NCI-H2227 treated with DMSO at 0.1 percent for 48 hours (cell line): ENCODE measurements at regions not wholly inside any gene's neighbourhood (a gene's known extent, or its start where the extent isn't known, plus 50 kb on each side); places are given as distances from the start of the nearest gene placed in this dataset.

Source experiments
- DNase-seq: peaks from one replicate; lab custom pipeline; 2025; lab: John Stamatoyannopoulos, UW

GRCh38 chr17:13989138-13989537 is 80.2 kb upstream of the COX10 start:
- DNase-seq: no peak

- no peak for DNase-seq
Measured at GRCh38 chr17:13993106-13993505, 76.2 kb upstream of the COX10 start.

GRCh38 chr17:13994050-13994449 is 75.3 kb upstream of the COX10 start:
- no peak for DNase-seq

- peak; percentile 47 for DNase-seq
Measured at GRCh38 chr17:13995856-13996271, 73.4 kb upstream of the COX10 start.

- DNase-seq: no peak
Measured at GRCh38 chr17:13996276-13996675, 73.0 kb upstream of the COX10 start.

- no peak for DNase-seq
Measured at GRCh38 chr17:13996748-13997147, 72.6 kb upstream of the COX10 start.

- no peak for DNase-seq
Measured at GRCh38 chr17:14004927-14005620, 64.2 kb upstream of the COX10 start.

- DNase-seq: no peak
Measured at GRCh38 chr17:14006249-14006942, 62.9 kb upstream of the COX10 start.

- DNase-seq: no peak
Measured at GRCh38 chr17:14007951-14008350, 61.4 kb upstream of the COX10 start.

- no peak for DNase-seq
Measured at GRCh38 chr17:14011036-14011692, 58.1 kb upstream of the COX10 start.

- DNase-seq: no peak
Measured at GRCh38 chr17:14011740-14012405, 57.4 kb upstream of the COX10 start.

- no peak for DNase-seq
Measured at GRCh38 chr17:14014657-14015056, 54.6 kb upstream of the COX10 start.

GRCh38 chr17:14015271-14015670 is 54.0 kb upstream of the COX10 start:
- no peak for DNase-seq

- no peak for DNase-seq
Measured at GRCh38 chr17:14016858-14017257, 52.4 kb upstream of the COX10 start.

GRCh38 chr17:14019186-14019956 is 49.9 kb upstream of the COX10 start:
- DNase-seq: no peak
